ENCODE measurements at regions not wholly inside any gene's neighbourhood (a gene's known extent, or its start where the extent isn't known, plus 50 kb on each side); places are given as distances from the start of the nearest gene placed in this dataset.

- DNase-seq (ENCODE audit: low spot score): no peak
Observed at GRCh38 chr11:62035293-62035692, 67.9 kb upstream of the FTH1 start.

GRCh38 chr11:62034036-62034338 lies 66.6 kb upstream of the FTH1 start:
- no peak overlapping the region for H3K4me3 ChIP-seq (ENCODE audit: low read depth in 1 of 3, low read length in 3 of 3)
- TF ChIP-seq YY1 (IDR thresholded peaks at IDR 0.05) (no peak), ATF3 (IDR thresholded peaks at IDR 0.05) (no peak), NR2F2 (IDR thresholded peaks at IDR 0.05) (no peak), MAX (IDR thresholded peaks at IDR 0.05) (no peak), FOXA1 (IDR thresholded peaks at IDR 0.05) (no peak), SP1 (IDR thresholded peaks at IDR 0.05) (no peak), FOXA2 (IDR thresholded peaks at IDR 0.05) (no peak), JUND (IDR thresholded peaks at IDR 0.05) (no peak), ZBTB33 (IDR thresholded peaks at IDR 0.05) (no peak), HNF4A (conservative IDR thresholded peaks at IDR 0.05) (no peak), EGR1 (IDR thresholded peaks at IDR 0.05; ENCODE audit: low read depth in 2 of 2) (no peak), GABPA (IDR thresholded peaks at IDR 0.05 in 1 of 2, conservative IDR thresholded peaks at IDR 0.05 in 1 of 2) (no peak), TAF1 (conservative IDR thresholded peaks at IDR 0.05) (no peak), RAD21 (IDR thresholded peaks at IDR 0.05) (no peak), RXRA (IDR thresholded peaks at IDR 0.05) (no peak), HNF4G (IDR thresholded peaks at IDR 0.05) (no peak)
- TF ChIP-seq, protein P1, sequence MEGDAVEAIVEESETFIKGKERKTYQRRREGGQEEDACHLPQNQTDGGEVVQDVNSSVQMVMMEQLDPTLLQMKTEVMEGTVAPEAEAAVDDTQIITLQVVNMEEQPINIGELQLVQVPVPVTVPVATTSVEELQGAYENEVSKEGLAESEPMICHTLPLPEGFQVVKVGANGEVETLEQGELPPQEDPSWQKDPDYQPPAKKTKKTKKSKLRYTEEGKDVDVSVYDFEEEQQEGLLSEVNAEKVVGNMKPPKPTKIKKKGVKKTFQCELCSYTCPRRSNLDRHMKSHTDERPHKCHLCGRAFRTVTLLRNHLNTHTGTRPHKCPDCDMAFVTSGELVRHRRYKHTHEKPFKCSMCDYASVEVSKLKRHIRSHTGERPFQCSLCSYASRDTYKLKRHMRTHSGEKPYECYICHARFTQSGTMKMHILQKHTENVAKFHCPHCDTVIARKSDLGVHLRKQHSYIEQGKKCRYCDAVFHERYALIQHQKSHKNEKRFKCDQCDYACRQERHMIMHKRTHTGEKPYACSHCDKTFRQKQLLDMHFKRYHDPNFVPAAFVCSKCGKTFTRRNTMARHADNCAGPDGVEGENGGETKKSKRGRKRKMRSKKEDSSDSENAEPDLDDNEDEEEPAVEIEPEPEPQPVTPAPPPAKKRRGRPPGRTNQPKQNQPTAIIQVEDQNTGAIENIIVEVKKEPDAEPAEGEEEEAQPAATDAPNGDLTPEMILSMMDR (IDR thresholded peaks at IDR 0.05; ENCODE audit: low read depth, low read length, missing input control): no peak
- TF ChIP-seq, protein P2, sequence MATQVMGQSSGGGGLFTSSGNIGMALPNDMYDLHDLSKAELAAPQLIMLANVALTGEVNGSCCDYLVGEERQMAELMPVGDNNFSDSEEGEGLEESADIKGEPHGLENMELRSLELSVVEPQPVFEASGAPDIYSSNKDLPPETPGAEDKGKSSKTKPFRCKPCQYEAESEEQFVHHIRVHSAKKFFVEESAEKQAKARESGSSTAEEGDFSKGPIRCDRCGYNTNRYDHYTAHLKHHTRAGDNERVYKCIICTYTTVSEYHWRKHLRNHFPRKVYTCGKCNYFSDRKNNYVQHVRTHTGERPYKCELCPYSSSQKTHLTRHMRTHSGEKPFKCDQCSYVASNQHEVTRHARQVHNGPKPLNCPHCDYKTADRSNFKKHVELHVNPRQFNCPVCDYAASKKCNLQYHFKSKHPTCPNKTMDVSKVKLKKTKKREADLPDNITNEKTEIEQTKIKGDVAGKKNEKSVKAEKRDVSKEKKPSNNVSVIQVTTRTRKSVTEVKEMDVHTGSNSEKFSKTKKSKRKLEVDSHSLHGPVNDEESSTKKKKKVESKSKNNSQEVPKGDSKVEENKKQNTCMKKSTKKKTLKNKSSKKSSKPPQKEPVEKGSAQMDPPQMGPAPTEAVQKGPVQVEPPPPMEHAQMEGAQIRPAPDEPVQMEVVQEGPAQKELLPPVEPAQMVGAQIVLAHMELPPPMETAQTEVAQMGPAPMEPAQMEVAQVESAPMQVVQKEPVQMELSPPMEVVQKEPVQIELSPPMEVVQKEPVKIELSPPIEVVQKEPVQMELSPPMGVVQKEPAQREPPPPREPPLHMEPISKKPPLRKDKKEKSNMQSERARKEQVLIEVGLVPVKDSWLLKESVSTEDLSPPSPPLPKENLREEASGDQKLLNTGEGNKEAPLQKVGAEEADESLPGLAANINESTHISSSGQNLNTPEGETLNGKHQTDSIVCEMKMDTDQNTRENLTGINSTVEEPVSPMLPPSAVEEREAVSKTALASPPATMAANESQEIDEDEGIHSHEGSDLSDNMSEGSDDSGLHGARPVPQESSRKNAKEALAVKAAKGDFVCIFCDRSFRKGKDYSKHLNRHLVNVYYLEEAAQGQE (IDR thresholded peaks at IDR 0.05): no peak
- H3K27me3 ChIP-seq (ENCODE audit: control insufficient read depth in 4 of 4, insufficient read depth in 4 of 4, low read length in 3 of 4): no peaks in the 10 kb centered on the region
- H3K9ac ChIP-seq (ENCODE audit: low read depth in 1 of 2, low read length in 2 of 2): no peak overlapping the region
- H3K9me3 ChIP-seq (ENCODE audit: control insufficient read depth in 4 of 4, low read length in 3 of 4): peaks cover 0 to 9% (median 3%) of the 10 kb centered on the region in 4 donors
- H3K4me1 ChIP-seq (ENCODE audit: control insufficient read depth in 4 of 4, insufficient read depth in 4 of 4, low read length in 3 of 4): no peaks in the 10 kb centered on the region
- no peak overlapping the region for H3K27ac ChIP-seq (ENCODE audit: low read depth in 1 of 2, low read length in 2 of 2)
- DNase-seq (ENCODE audit: low spot score): no peak
- no peaks in the 10 kb centered on the region for H3K36me3 ChIP-seq (ENCODE audit: control insufficient read depth in 4 of 4, insufficient read depth in 3 of 4, low read depth in 1 of 4, low read length in 3 of 4)
- WGBS: 93% methylated on average over 1 of the region's 1 CpG

More at GRCh38 chr11:62035293-62035692, 67.9 kb upstream of the FTH1 start:
- Histone ChIP-seq H3K27ac (ENCODE audit: low read depth in 1 of 2, low read length in 2 of 2) (no peak overlapping the region), H3K9ac (ENCODE audit: low read depth in 1 of 2, low read length in 2 of 2) (no peak overlapping the region), H3K4me1 (ENCODE audit: control insufficient read depth in 4 of 4, insufficient read depth in 4 of 4, low read length in 3 of 4) (no peaks in the 10 kb centered on the region), H3K9me3 (ENCODE audit: control insufficient read depth in 4 of 4, low read length in 3 of 4) (peaks cover 0 to 9% (median 3%) of the 10 kb centered on the region in 4 donors), H3K27me3 (ENCODE audit: control insufficient read depth in 4 of 4, insufficient read depth in 4 of 4, low read length in 3 of 4) (no peaks in the 10 kb centered on the region), H3K4me3 (ENCODE audit: low read depth in 1 of 3, low read length in 3 of 3) (no peak overlapping the region), H3K36me3 (ENCODE audit: control insufficient read depth in 4 of 4, insufficient read depth in 3 of 4, low read depth in 1 of 4, low read length in 3 of 4) (no peaks in the 10 kb centered on the region)
- TF ChIP-seq GABPA (IDR thresholded peaks at IDR 0.05 in 1 of 2, conservative IDR thresholded peaks at IDR 0.05 in 1 of 2) (no peak), NR2F2 (IDR thresholded peaks at IDR 0.05) (no peak), JUND (IDR thresholded peaks at IDR 0.05) (no peak), ATF3 (IDR thresholded peaks at IDR 0.05) (no peak), HNF4A (conservative IDR thresholded peaks at IDR 0.05) (no peak), HNF4G (IDR thresholded peaks at IDR 0.05) (no peak), RAD21 (IDR thresholded peaks at IDR 0.05) (no peak), FOXA1 (IDR thresholded peaks at IDR 0.05) (no peak), EGR1 (IDR thresholded peaks at IDR 0.05; ENCODE audit: low read depth in 2 of 2) (no peak)
- TF ChIP-seq, protein P2 (IDR thresholded peaks at IDR 0.05): no peak

Measured in liver (tissue), 8 donors.